ENCODE measurements at regions not wholly inside any gene's neighbourhood (a gene's known extent, or its start where the extent isn't known, plus 50 kb on each side); places are given as distances from the start of the nearest gene placed in this dataset.

DNA sequence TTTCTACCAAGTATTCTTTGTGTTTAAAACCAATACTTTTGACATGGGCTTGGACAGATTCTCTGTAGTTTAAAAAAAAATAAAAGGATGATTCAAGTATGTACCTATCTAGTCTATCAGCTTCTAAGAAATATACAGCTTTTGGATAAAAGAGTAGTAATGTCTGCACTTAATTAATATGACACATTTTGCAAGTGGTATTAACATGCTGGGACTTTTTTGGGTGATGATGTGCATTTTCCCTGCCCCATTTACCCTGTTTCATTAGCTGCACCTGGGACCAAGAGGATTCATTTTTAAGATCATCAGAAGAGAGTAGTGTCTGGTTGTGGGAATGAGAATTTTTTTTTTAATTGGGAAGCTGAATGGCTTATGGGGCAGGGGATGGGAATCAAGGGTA lies 236.2 kb upstream of the KLF14 start:
- no peaks in the 10 kb centered on the region for H3K9me3 ChIP-seq (replicated peaks; ENCODE audit: insufficient read depth, low read length)
- no peak overlapping the region for H2AFZ ChIP-seq (ENCODE audit: low read length)
- no peak overlapping the region for H3K9ac ChIP-seq (ENCODE audit: low read length)
- no peaks in the 10 kb centered on the region for H3F3A ChIP-seq (ENCODE audit: insufficient read depth, low read length)
- H3K4me2 ChIP-seq (ENCODE audit: low read depth, low read length) = no peak overlapping the region
- no peaks in the 10 kb centered on the region for H3K4me1 ChIP-seq (ENCODE audit: low read length)
- no peak for DNase-seq
- H3K9me2 ChIP-seq (replicated peaks; ENCODE audit: insufficient read depth, low read length) = no peaks in the 10 kb centered on the region
- no peak overlapping the region for H3K27ac ChIP-seq (ENCODE audit: low read length)
- no peaks in the 10 kb centered on the region for H3K27me3 ChIP-seq (replicated peaks; ENCODE audit: insufficient read depth, low read length)
- no peaks in the 10 kb centered on the region; the same call in 1 of the 2 replicates for H3K36me3 ChIP-seq (replicated peaks; ENCODE audit: insufficient read depth, low read length)
- TF ChIP-seq EZH2 (optimal IDR thresholded peaks at IDR 0.05; ENCODE audit: low read depth, low read length) = no peak
- no peak for TF ChIP-seq CTCF (IDR thresholded peaks at IDR 0.05; ENCODE audit: low read length)
- TF ChIP-seq EZH2phosphoT487 (IDR thresholded peaks at IDR 0.05; ENCODE audit: low read length) = no peak
- H3K4me3 ChIP-seq (ENCODE audit: low read length) = no peak overlapping the region
- peaks cover 30% of the 10 kb centered on the region for H3K79me2 ChIP-seq (ENCODE audit: low read length)
- H4K20me1 ChIP-seq (ENCODE audit: insufficient read depth, low read length) = peaks cover 3% of the 10 kb centered on the region; the same call in 1 of the 2 replicates

- no peak for DNase-seq
- TF ChIP-seq EZH2phosphoT487 (IDR thresholded peaks at IDR 0.05; ENCODE audit: low read length) = no peak
- no peak for TF ChIP-seq EZH2 (optimal IDR thresholded peaks at IDR 0.05; ENCODE audit: low read depth, low read length)
- Histone ChIP-seq H3K9ac (ENCODE audit: low read length) (no peak overlapping the region), H3K4me1 (ENCODE audit: low read length) (no peaks in the 10 kb centered on the region), H4K20me1 (ENCODE audit: insufficient read depth, low read length) (peaks cover 3% of the 10 kb centered on the region; the same call in 1 of the 2 replicates), H3K36me3 (replicated peaks; ENCODE audit: insufficient read depth, low read length) (no peaks in the 10 kb centered on the region; the same call in 1 of the 2 replicates), H3K4me3 (ENCODE audit: low read length) (no peak overlapping the region), H3K9me2 (replicated peaks; ENCODE audit: insufficient read depth, low read length) (no peaks in the 10 kb centered on the region), H3K79me2 (ENCODE audit: low read length) (peaks cover 30% of the 10 kb centered on the region), H3K4me2 (ENCODE audit: low read depth, low read length) (no peak overlapping the region), H3F3A (ENCODE audit: insufficient read depth, low read length) (no peaks in the 10 kb centered on the region), H3K9me3 (replicated peaks; ENCODE audit: insufficient read depth, low read length) (no peaks in the 10 kb centered on the region), H2AFZ (ENCODE audit: low read length) (no peak overlapping the region), H3K27ac (ENCODE audit: low read length) (no peak overlapping the region), H3K27me3 (replicated peaks; ENCODE audit: insufficient read depth, low read length) (no peaks in the 10 kb centered on the region)
Measured at GRCh38 chr7:130970696-130971095, 236.7 kb upstream of the KLF14 start.

- H3K4me3 ChIP-seq (ENCODE audit: low read length) = no peak overlapping the region
- H3K27ac ChIP-seq (ENCODE audit: low read length) = no peak overlapping the region
- no peaks in the 10 kb centered on the region for H3K36me3 ChIP-seq (replicated peaks; ENCODE audit: insufficient read depth, low read length)
- no peaks in the 10 kb centered on the region for H3F3A ChIP-seq (ENCODE audit: insufficient read depth, low read length)
- H3K9ac ChIP-seq (ENCODE audit: low read length) = no peak overlapping the region
- TF ChIP-seq EZH2 (optimal IDR thresholded peaks at IDR 0.05; ENCODE audit: low read depth, low read length) (no peak), EZH2phosphoT487 (IDR thresholded peaks at IDR 0.05; ENCODE audit: low read length) (no peak), CTCF (IDR thresholded peaks at IDR 0.05; ENCODE audit: low read length) (no peak)
- H3K27me3 ChIP-seq (replicated peaks; ENCODE audit: insufficient read depth, low read length) = no peaks in the 10 kb centered on the region
- H3K9me3 ChIP-seq (replicated peaks; ENCODE audit: insufficient read depth, low read length) = no peaks in the 10 kb centered on the region
- peaks cover 3% of the 10 kb centered on the region; the same call in 1 of the 2 replicates for H4K20me1 ChIP-seq (ENCODE audit: insufficient read depth, low read length)
- H2AFZ ChIP-seq (ENCODE audit: low read length) = no peak overlapping the region
- no peaks in the 10 kb centered on the region for H3K9me2 ChIP-seq (replicated peaks; ENCODE audit: insufficient read depth, low read length)
- no peak for DNase-seq
- H3K4me2 ChIP-seq (ENCODE audit: low read depth, low read length) = no peak overlapping the region
- peaks cover 27% of the 10 kb centered on the region for H3K79me2 ChIP-seq (ENCODE audit: low read length)
- no peaks in the 10 kb centered on the region for H3K4me1 ChIP-seq (ENCODE audit: low read length)
Measured at GRCh38 chr7:130971297-130971696, 237.3 kb upstream of the KLF14 start.

- Histone ChIP-seq H3K9ac (ENCODE audit: low read length) (no peak overlapping the region), H3K27me3 (replicated peaks; ENCODE audit: insufficient read depth, low read length) (no peaks in the 10 kb centered on the region), H2AFZ (ENCODE audit: low read length) (no peak overlapping the region), H3K36me3 (replicated peaks; ENCODE audit: insufficient read depth, low read length) (no peaks in the 10 kb centered on the region), H3K9me2 (replicated peaks; ENCODE audit: insufficient read depth, low read length) (no peaks in the 10 kb centered on the region), H3K4me3 (ENCODE audit: low read length) (no peak overlapping the region), H3K79me2 (ENCODE audit: low read length) (peaks cover 22% of the 10 kb centered on the region), H3K4me1 (ENCODE audit: low read length) (no peaks in the 10 kb centered on the region), H3K27ac (ENCODE audit: low read length) (no peak overlapping the region), H4K20me1 (ENCODE audit: insufficient read depth, low read length) (peaks cover 3% of the 10 kb centered on the region; the same call in 1 of the 2 replicates), H3K4me2 (ENCODE audit: low read depth, low read length) (no peak overlapping the region), H3K9me3 (replicated peaks; ENCODE audit: insufficient read depth, low read length) (no peaks in the 10 kb centered on the region), H3F3A (ENCODE audit: insufficient read depth, low read length) (no peaks in the 10 kb centered on the region)
- TF ChIP-seq CTCF (IDR thresholded peaks at IDR 0.05; ENCODE audit: low read length) = no peak
- no peak for TF ChIP-seq EZH2 (optimal IDR thresholded peaks at IDR 0.05; ENCODE audit: low read depth, low read length)
- no peak for TF ChIP-seq EZH2phosphoT487 (IDR thresholded peaks at IDR 0.05; ENCODE audit: low read length)
- no peak for DNase-seq
Measured at GRCh38 chr7:130972201-130972600, 238.2 kb upstream of the KLF14 start.
